Neural progenitor cell (in vitro differentiated cells): ENCODE measurements at regions not wholly inside any gene's neighbourhood (a gene's known extent, or its start where the extent isn't known, plus 50 kb on each side); places are given as distances from the start of the nearest gene placed in this dataset.

Experiments
- EZH2 ChIP-seq: fragments of 200-600 bp; sonication (generic); IDR thresholded peaks from 2 replicates; pipeline ENCODE4 v1.6.1; 2017; ENCODE audit warnings: antibody characterized with exemption, mild to moderate bottlenecking, moderate library complexity
- EZH2phosphoT487 ChIP-seq: fragments of 200-600 bp; sonication (generic); IDR thresholded peaks from 2 replicates; pipeline ENCODE4 v1.6.1; 2017; ENCODE audit warnings: antibody characterized with exemption
- TF ChIP-seq, protein P1 (sequence below): fragments of 200-600 bp; sonication (generic); IDR thresholded peaks from 2 replicates; pipeline ENCODE4 v1.5.1; 2017; ENCODE audit warnings: antibody characterized with exemption, mild to moderate bottlenecking

DNA sequence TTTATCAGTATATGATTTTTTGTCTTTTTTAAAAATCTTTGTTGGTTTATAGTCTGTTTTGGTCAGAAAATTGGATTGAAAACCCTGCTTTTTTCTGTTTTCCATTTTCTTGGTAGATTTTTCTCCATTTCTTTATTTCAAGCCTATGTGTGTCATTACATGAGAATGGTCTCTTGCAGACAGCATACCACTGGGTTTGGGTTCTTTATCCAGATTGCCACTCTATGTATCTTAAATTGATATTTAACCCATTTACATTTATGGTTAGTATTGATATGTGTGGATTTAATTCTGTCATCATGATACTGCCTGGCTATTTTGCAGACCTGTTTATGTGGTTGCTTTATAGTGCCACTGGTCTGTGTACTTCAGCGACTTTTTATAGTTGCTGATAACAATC, 239.9 kb upstream of the NDST4 start:
- TF ChIP-seq, protein P1, sequence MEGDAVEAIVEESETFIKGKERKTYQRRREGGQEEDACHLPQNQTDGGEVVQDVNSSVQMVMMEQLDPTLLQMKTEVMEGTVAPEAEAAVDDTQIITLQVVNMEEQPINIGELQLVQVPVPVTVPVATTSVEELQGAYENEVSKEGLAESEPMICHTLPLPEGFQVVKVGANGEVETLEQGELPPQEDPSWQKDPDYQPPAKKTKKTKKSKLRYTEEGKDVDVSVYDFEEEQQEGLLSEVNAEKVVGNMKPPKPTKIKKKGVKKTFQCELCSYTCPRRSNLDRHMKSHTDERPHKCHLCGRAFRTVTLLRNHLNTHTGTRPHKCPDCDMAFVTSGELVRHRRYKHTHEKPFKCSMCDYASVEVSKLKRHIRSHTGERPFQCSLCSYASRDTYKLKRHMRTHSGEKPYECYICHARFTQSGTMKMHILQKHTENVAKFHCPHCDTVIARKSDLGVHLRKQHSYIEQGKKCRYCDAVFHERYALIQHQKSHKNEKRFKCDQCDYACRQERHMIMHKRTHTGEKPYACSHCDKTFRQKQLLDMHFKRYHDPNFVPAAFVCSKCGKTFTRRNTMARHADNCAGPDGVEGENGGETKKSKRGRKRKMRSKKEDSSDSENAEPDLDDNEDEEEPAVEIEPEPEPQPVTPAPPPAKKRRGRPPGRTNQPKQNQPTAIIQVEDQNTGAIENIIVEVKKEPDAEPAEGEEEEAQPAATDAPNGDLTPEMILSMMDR: no peak
- no peak for TF ChIP-seq EZH2
- no peak for TF ChIP-seq EZH2phosphoT487
